ENCODE measurements at regions not wholly inside any gene's neighbourhood (a gene's known extent, or its start where the extent isn't known, plus 50 kb on each side); places are given as distances from the start of the nearest gene placed in this dataset.

DNA sequence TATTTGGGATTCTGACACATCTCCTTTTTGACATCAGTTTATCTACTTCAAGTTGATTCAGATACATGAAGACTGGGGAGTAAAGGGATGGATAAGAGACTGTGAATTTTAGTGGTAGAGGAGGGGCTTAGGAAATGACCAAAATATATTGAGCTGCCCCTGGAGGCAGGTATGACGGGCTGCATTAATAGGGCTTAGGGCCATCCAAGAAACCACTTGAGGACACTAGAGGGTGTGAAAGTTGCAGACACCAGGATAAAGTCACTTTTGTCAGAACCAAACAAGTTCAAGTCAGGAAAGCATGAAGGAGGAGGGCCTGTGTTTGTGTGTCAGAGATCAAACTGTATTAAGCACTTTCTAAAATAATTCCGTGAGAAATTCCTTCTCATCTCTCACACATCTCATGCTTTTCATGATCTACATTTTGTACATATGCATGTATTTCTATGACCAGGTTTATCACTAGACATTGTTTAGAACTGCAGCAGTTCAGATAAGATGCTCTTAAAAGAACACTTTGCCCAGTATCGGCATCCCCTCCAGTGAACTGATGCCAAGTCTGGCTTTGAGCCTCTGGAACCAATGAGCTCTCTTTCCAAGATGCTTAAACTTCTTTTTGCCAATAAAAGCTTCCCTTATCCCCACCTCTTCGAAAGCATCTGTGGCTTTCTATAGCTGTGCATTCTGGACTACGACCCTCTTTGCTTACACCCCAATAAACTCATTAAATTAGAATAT is 136.9 kb downstream of the SLC38A1 start:
- ChIA-PET CTCF (no interaction called here), POLR2A (no interaction called here)
- no peak overlapping the region for H3K27ac Mint-ChIP-seq
- peaks cover 26% of the 10 kb centered on the region for H3K27me3 Mint-ChIP-seq
- no peak for DNase-seq
- no peaks in the 10 kb centered on the region for H3K36me3 Mint-ChIP-seq (ENCODE audit: low read depth)
- H3K4me3 Mint-ChIP-seq: no peak overlapping the region
- H3K4me1 Mint-ChIP-seq: no peaks in the 10 kb centered on the region
- H3K9me3 Mint-ChIP-seq: no peaks in the 10 kb centered on the region

- no peak for DNase-seq
- POLR2A ChIA-PET: no interaction called here
- no peak overlapping the region for H3K4me3 Mint-ChIP-seq
Measured at GRCh38 chr12:46127656-46128055, 137.3 kb upstream of the SCAF11 start.

GRCh38 chr12:46126050-46126727 is 135.8 kb upstream of the SCAF11 start:
- H3K36me3 Mint-ChIP-seq (ENCODE audit: low read depth): no peaks in the 10 kb centered on the region
- CTCF ChIA-PET: interaction anchor here (0.9 to 4.2 kb wide), 15 partner anchors 9 to 895 kb away, joined by 3 to 48 read pairs (median 5); partner anchors contain the start of gene SLC38A1
- H3K27ac Mint-ChIP-seq: no peak overlapping the region
- peaks cover 5% of the 10 kb centered on the region for H3K4me1 Mint-ChIP-seq
- POLR2A ChIA-PET: interaction anchor here (1.7 kb wide), 1 partner anchor 231 kb away, joined by 5 read pairs; no protein-coding TSS in a partner anchor
- H3K9me3 Mint-ChIP-seq: no peaks in the 10 kb centered on the region
- H3K4me3 Mint-ChIP-seq: no peak overlapping the region
- no peak for DNase-seq
- H3K27me3 Mint-ChIP-seq: peaks cover 35% of the 10 kb centered on the region

More at GRCh38 chr12:46127656-46128055, 137.3 kb upstream of the SCAF11 start:
- H3K4me1 Mint-ChIP-seq: peaks cover 5% of the 10 kb centered on the region
- no peak overlapping the region for H3K27ac Mint-ChIP-seq
- CTCF ChIA-PET: interaction anchor here (1.5 kb wide), 1 partner anchor 548 kb away, joined by 3 read pairs; no protein-coding TSS in a partner anchor
- H3K27me3 Mint-ChIP-seq: peaks cover 28% of the 10 kb centered on the region
- no peaks in the 10 kb centered on the region for H3K9me3 Mint-ChIP-seq
- H3K36me3 Mint-ChIP-seq (ENCODE audit: low read depth): no peaks in the 10 kb centered on the region

- peak; percentile 59 for DNase-seq
- H3K27ac Mint-ChIP-seq: peak overlapping the region; percentile 48
- POLR2A ChIA-PET: interaction anchor here (0.7 to 1.7 kb wide), 7 partner anchors 9 to 1136 kb away, joined by 3 to 6 read pairs (median 3); partner anchors contain the start of gene SLC38A1
- no peak overlapping the region for H3K4me3 Mint-ChIP-seq
- peaks cover 5% of the 10 kb centered on the region for H3K4me1 Mint-ChIP-seq
- H3K9me3 Mint-ChIP-seq: no peaks in the 10 kb centered on the region
- CTCF ChIA-PET: interaction anchor here (0.6 to 4.2 kb wide), 46 partner anchors 9 to 1272 kb away, joined by 3 to 48 read pairs (median 4); partner anchors contain the start of gene SLC38A1
- H3K27me3 Mint-ChIP-seq: peaks cover 34% of the 10 kb centered on the region
- no peaks in the 10 kb centered on the region for H3K36me3 Mint-ChIP-seq (ENCODE audit: low read depth)
Measured at GRCh38 chr12:46124848-46125619, 134.7 kb upstream of the SCAF11 start.

- ChIA-PET CTCF (interaction anchor here (0.6 to 4.2 kb wide), 41 partner anchors 10 to 1273 kb away, joined by 3 to 48 read pairs (median 4); partner anchors contain the start of gene SLC38A1), POLR2A (interaction anchor here (0.7 to 1.7 kb wide), 8 partner anchors 10 to 1137 kb away, joined by 3 to 6 read pairs (median 3); partner anchors contain the start of gene SLC38A1)
- H3K4me1 Mint-ChIP-seq: peaks cover 5% of the 10 kb centered on the region
- no peaks in the 10 kb centered on the region for H3K36me3 Mint-ChIP-seq (ENCODE audit: low read depth)
- no peak for DNase-seq
- H3K4me3 Mint-ChIP-seq: no peak overlapping the region
- H3K27ac Mint-ChIP-seq: no peak overlapping the region
- no peaks in the 10 kb centered on the region for H3K9me3 Mint-ChIP-seq
- H3K27me3 Mint-ChIP-seq: peaks cover 33% of the 10 kb centered on the region
Measured at GRCh38 chr12:46124132-46124847, 133.9 kb upstream of the SCAF11 start.

DNA sequence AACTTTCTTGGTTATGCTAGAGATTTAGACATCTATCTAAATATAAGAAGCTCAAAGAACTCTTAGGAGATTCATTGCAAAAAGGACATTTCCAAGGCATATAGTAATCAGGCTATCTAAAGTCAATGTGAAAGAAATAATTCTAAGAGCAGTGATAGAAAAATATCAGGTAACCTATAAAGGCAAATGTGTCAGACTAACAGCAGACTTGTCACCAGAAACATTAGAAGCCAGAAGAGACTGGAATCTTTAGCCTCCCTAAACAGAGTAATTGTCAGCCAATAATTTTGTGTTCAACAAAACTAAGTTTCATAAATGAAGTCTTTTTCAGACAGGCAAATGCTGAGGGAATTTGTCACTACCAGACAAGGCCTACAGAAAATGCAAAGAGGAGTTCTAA is 122.0 kb upstream of the SCAF11 start:
- no peak overlapping the region for H3K4me3 Mint-ChIP-seq
- CTCF ChIA-PET: no interaction called here
- no peak overlapping the region for H3K27ac Mint-ChIP-seq
- no peaks in the 10 kb centered on the region for H3K4me1 Mint-ChIP-seq
- H3K36me3 Mint-ChIP-seq (ENCODE audit: low read depth): no peaks in the 10 kb centered on the region
- no peaks in the 10 kb centered on the region for H3K9me3 Mint-ChIP-seq
- DNase-seq: no peak
- H3K27me3 Mint-ChIP-seq: peaks cover 20% of the 10 kb centered on the region
- POLR2A ChIA-PET: no interaction called here

- peaks cover 18% of the 10 kb centered on the region for H3K27me3 Mint-ChIP-seq
- no peaks in the 10 kb centered on the region for H3K36me3 Mint-ChIP-seq (ENCODE audit: low read depth)
- no peak overlapping the region for H3K4me3 Mint-ChIP-seq
- ChIA-PET CTCF (no interaction called here), POLR2A (no interaction called here)
- no peaks in the 10 kb centered on the region for H3K4me1 Mint-ChIP-seq
- DNase-seq: no peak
- no peak overlapping the region for H3K27ac Mint-ChIP-seq
- H3K9me3 Mint-ChIP-seq: no peaks in the 10 kb centered on the region
Measured at GRCh38 chr12:46111715-46112114, 121.3 kb upstream of the SCAF11 start.

- H3K9me3 Mint-ChIP-seq: no peaks in the 10 kb centered on the region
- POLR2A ChIA-PET: no interaction called here
- H3K27me3 Mint-ChIP-seq: peaks cover 15% of the 10 kb centered on the region
- H3K36me3 Mint-ChIP-seq (ENCODE audit: low read depth): no peaks in the 10 kb centered on the region
- H3K4me1 Mint-ChIP-seq: no peaks in the 10 kb centered on the region
- no peak overlapping the region for H3K27ac Mint-ChIP-seq
- CTCF ChIA-PET: no interaction called here
- DNase-seq: no peak
- no peak overlapping the region for H3K4me3 Mint-ChIP-seq
Measured at GRCh38 chr12:46110928-46111699, 120.7 kb upstream of the SCAF11 start.

- ChIA-PET CTCF (interaction anchor here (1.2 kb wide), 1 partner anchor 15 kb away, joined by 5 read pairs; no protein-coding TSS in a partner anchor), POLR2A (no interaction called here)
- no peaks in the 10 kb centered on the region for H3K9me3 Mint-ChIP-seq
- H3K27me3 Mint-ChIP-seq: peaks cover 12% of the 10 kb centered on the region
- no peak for DNase-seq
- H3K27ac Mint-ChIP-seq: no peak overlapping the region
- no peak overlapping the region for H3K4me3 Mint-ChIP-seq
- no peaks in the 10 kb centered on the region for H3K36me3 Mint-ChIP-seq (ENCODE audit: low read depth)
- H3K4me1 Mint-ChIP-seq: no peaks in the 10 kb centered on the region
Measured at GRCh38 chr12:46110223-46110611, 119.8 kb upstream of the SCAF11 start.

DNA sequence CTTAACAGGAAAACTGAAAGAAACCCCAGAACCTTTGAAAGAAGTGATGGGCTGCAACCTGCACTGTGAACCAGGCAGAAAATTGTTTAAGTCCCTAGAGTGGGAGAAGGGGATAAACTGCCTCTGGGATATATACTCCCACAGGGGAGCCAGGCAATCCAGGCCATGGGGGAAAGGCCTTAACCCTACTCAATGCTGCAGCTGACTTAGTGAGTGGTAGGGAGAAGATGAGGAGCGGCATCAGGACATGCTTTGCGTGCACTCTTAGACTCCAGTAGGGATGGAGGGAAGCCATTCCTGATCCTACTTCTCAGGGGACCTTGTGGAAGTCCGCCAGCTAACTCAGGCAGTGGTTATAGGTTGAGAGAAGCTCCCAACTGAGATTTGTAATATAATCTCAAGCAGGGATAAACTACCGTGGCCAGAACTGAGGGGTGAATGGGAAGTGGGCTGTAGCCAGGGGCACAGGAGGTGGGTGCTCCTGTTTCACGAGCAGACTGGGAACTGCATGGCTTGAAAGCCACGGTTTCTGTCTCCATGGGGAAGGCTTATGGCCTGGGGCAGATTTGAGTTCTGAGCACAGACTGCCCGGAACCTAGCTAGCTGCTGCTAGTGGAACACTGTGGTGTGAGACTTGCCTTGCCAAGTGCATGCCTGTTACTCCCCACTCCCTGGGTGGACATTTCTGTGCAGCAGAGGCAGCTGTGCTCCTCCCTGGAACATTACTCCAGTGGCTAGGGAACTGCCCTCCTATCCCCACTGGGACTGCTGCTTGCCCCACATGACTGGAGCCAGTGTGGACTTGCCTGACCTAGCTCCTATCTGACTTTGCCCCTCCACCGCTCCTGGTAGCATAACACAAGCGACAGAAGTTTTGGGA is 119.2 kb upstream of the SCAF11 start:
- H3K27me3 Mint-ChIP-seq: peaks cover 11% of the 10 kb centered on the region
- H3K9me3 Mint-ChIP-seq: no peaks in the 10 kb centered on the region
- H3K36me3 Mint-ChIP-seq (ENCODE audit: low read depth): no peaks in the 10 kb centered on the region
- no peak overlapping the region for H3K27ac Mint-ChIP-seq
- DNase-seq: no peak
- CTCF ChIA-PET: interaction anchor here (1.2 kb wide), 1 partner anchor 15 kb away, joined by 5 read pairs; no protein-coding TSS in a partner anchor
- POLR2A ChIA-PET: no interaction called here
- H3K4me3 Mint-ChIP-seq: no peak overlapping the region
- no peaks in the 10 kb centered on the region for H3K4me1 Mint-ChIP-seq

DNA sequence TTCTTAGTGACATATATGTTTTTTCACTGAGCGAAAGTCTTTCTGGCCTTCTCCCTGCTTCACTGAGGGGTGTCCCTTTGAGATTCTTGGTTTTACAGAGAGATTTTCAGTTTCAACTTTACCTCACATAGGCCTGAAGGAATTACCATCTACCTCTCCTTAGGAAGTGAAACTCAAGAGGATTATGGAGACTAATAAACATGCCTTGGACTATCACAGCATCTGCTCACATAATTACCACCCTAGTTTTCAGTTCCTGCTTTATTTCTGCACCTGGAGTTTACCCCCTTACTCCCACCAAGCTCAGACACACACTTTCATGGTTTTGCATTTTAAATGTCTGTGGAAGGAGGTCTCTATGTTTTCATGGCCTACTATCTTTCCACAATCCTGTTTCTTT is 118.3 kb upstream of the SCAF11 start:
- CTCF ChIA-PET: no interaction called here
- H3K27ac Mint-ChIP-seq: no peak overlapping the region
- POLR2A ChIA-PET: no interaction called here
- no peak overlapping the region for H3K4me3 Mint-ChIP-seq
- H3K4me1 Mint-ChIP-seq: no peaks in the 10 kb centered on the region
- no peak for DNase-seq
- peaks cover 7% of the 10 kb centered on the region for H3K27me3 Mint-ChIP-seq
- H3K36me3 Mint-ChIP-seq (ENCODE audit: low read depth): no peaks in the 10 kb centered on the region
- no peaks in the 10 kb centered on the region for H3K9me3 Mint-ChIP-seq

Measured in activated CD4-positive, alpha-beta memory T cell treated with anti-CD3 and anti-CD28 coated beads, Interleukin-2, amount 10 ng/mL, durations not matched to agents 7 days and 5 days (primary cell).